GM13977 (cell line): ENCODE measurements at regions not wholly inside any gene's neighbourhood (a gene's known extent, or its start where the extent isn't known, plus 50 kb on each side); places are given as distances from the start of the nearest gene placed in this dataset.

ENCODE experiments used
- DNase-seq: peaks from one replicate; pipeline ENCODE4 v3.0.0; 2012; ENCODE audit warnings: low spot score
- CTCF ChIP-seq: IDR thresholded peaks from 2 replicates; pipeline ENCODE4 v1.5.1; 2012; ENCODE audit warnings: mild to moderate bottlenecking, control low read depth; ENCODE audit not compliant: insufficient read depth; ENCODE audit errors: extremely low read depth, missing control alignments
- in situ Hi-C: fragments of 300-500 bp; cut with MboI; formaldehyde crosslinking; loops from one replicate; pipeline ENCODE4 v1.12.0; 2022; ENCODE audit warnings: low sequenced_read_pairs, low pct_unique_long_range_greater_than_20kb, mixed read lengths, inconsistent platforms; ENCODE audit not compliant: unreplicated experiment

GRCh38 chr14:85813040-85813439 lies 283.1 kb downstream of the FLRT2 start:
- no peak for DNase-seq
- in situ Hi-C loops = no loop called here
- TF ChIP-seq CTCF = no peak

DNA sequence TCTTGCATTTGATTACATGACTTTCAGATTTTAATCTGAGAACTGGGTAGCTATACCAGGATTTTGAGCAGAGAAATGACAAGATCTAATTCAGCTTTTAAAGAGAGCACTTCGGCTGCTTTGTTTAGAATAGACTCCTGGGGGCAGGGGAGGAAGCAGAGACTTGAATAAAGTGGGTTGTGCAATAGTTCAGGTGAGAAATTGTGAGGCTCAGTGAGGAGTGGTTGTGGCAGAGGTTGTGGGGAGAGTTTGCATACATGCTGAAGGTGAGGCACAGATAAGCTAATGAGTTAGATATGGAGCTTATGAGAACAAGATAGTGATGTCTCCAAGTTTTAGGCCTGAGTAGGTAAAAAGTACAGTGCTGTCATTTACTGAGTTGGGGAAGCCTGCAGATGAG lies 281.4 kb downstream of the FLRT2 start:
- in situ Hi-C loops = no loop called here
- TF ChIP-seq CTCF = no peak
- DNase-seq = no peak

- TF ChIP-seq CTCF = no peak
- in situ Hi-C loops = no loop called here
- no peak for DNase-seq
Observed at GRCh38 chr14:85799668-85800067, 269.7 kb downstream of the FLRT2 start.

DNA sequence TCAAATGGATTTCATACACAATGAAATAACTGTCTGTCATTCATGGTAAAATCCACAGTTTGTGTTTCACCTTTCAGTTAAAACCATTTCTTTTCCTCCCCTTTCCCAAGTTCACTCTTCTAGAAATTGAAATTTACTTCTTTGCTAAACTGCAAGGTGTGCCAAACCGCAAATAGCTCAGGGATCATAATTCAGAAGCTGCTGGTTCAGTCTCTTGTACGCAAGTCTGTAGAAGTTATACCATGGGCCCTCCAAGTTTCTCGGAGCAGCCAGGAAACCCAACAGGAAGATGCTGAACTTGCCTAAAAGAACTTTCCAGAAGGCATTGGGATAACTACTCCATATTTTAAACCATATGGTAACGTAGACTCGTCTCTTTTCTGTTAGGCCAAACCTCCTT lies 268.9 kb downstream of the FLRT2 start:
- DNase-seq = no peak
- TF ChIP-seq CTCF = no peak

GRCh38 chr14:85793533-85793932 lies 263.6 kb downstream of the FLRT2 start:
- no peak for DNase-seq
- no peak for TF ChIP-seq CTCF
- in situ Hi-C loops = no loop called here

More for the DNA sequence above, 268.9 kb downstream of the FLRT2 start:
- in situ Hi-C loops = no loop called here

- DNase-seq = no peak
- no peak for TF ChIP-seq CTCF
- in situ Hi-C loops = no loop called here
Observed at GRCh38 chr14:85789506-85789905, 259.6 kb downstream of the FLRT2 start.
